Upper lobe of left lung (tissue), 6 donors: ENCODE measurements at regions not wholly inside any gene's neighbourhood (a gene's known extent, or its start where the extent isn't known, plus 50 kb on each side); places are given as distances from the start of the nearest gene placed in this dataset.
A peak's percentile ranks its signal among the peaks of the same experiment; 100 is the strongest.

ENCODE experiments used
- ATAC-seq, 2 donors: fragments of 200-7000 bp; cut with Tn5 transposase; one replicate each; pipeline ENCODE4 v1.9.1; 2022; ENCODE audit warnings: mild to moderate bottlenecking in 2 of 2, moderate library complexity in 2 of 2; ENCODE audit not compliant: low FRiP score in 2 of 2
- DNase-seq, 2 donors: peaks; one replicate each; pipeline ENCODE4 v3.0.0-alpha.2; 2019 to 2020
- H3K27ac ChIP-seq, 4 donors: fragments of 200-600 bp; sonication (generic); one replicate each; pipeline ENCODE4 v1.5.1; 2016 to 2019
- H3K27me3 ChIP-seq, 4 donors: fragments of 200-600 bp; sonication (generic); one replicate each; pipeline ENCODE4 v1.5.1; 2017 to 2019
- H3K36me3 ChIP-seq, 4 donors: fragments of 200-600 bp; sonication (generic); one replicate each; pipeline ENCODE4 v1.5.1; 2016 to 2019
- H3K4me1 ChIP-seq, 4 donors: fragments of 200-600 bp; sonication (generic); one replicate each; pipeline ENCODE4 v1.5.1; 2018 to 2019
- H3K4me3 ChIP-seq, 4 donors: fragments of 200-600 bp; sonication (generic); one replicate each; pipeline ENCODE4 v1.5.1; 2017 to 2019; ENCODE audit warnings: mild to moderate bottlenecking in 2 of 4, moderate library complexity in 1 of 4
- H3K9me3 ChIP-seq, 4 donors: fragments of 200-600 bp; sonication (generic); one replicate each; pipeline ENCODE4 v1.5.1; 2018 to 2019
- EP300 ChIP-seq, 4 donors: sonication (generic); formaldehyde crosslinking; IDR thresholded peaks; one replicate each; pipeline ENCODE4 v1.5.1; 2017; ENCODE audit warnings: antibody characterized with exemption in 4 of 4, control low read depth in 2 of 4
- POLR2A ChIP-seq, 4 donors: fragments of 450-650 bp; IDR thresholded peaks; one replicate each; pipeline ENCODE4 v1.5.1; 2016 to 2017; ENCODE audit warnings: antibody characterized with exemption in 4 of 4, mild to moderate bottlenecking in 2 of 4
- POLR2AphosphoS5 ChIP-seq, 2 donors: sonication (generic); formaldehyde crosslinking; IDR thresholded peaks; one replicate each; pipeline ENCODE4 v1.5.1; 2017; ENCODE audit warnings: antibody characterized with exemption in 2 of 2
- WGBS, 2 donors: methylation state at CpG; one replicate each; pipeline ENCODE4 v1.1.5; 2017 to 2018; 5-methylcytosine and 5-hydroxymethylcytosine counted together
- TF ChIP-seq, protein P1 (sequence below), 6 experiments: fragments of 450-650 bp in 4 of 6; fragments of 200-600 bp in 2 of 6; sonication (generic) in 2 of 6; IDR thresholded peaks; one replicate each; pipeline ENCODE4 v1.5.1; 2016 to 2019; ENCODE audit warnings: antibody characterized with exemption in 6 of 6
- donor health status: DM: no; HTN: no; CAD: no; lungs with moderate emphysema.
- donor health status: DM: no; HTN: yes; CAD: no; lungs with severe emphysema.

- Histone ChIP-seq H3K27ac (no peak overlapping the region), H3K4me1 (peaks cover 0 to 2% (median 0%) of the 10 kb centered on the region in 4 donors), H3K9me3 (no peaks in the 10 kb centered on the region), H3K27me3 (no peaks in the 10 kb centered on the region), H3K4me3 (no peak overlapping the region), H3K36me3 (no peaks in the 10 kb centered on the region)
- TF ChIP-seq EP300 (IDR thresholded peaks at IDR 0.05) (no peak), POLR2AphosphoS5 (IDR thresholded peaks at IDR 0.05) (no peak), POLR2A (IDR thresholded peaks at IDR 0.05) (no peak)
- TF ChIP-seq, protein P1, sequence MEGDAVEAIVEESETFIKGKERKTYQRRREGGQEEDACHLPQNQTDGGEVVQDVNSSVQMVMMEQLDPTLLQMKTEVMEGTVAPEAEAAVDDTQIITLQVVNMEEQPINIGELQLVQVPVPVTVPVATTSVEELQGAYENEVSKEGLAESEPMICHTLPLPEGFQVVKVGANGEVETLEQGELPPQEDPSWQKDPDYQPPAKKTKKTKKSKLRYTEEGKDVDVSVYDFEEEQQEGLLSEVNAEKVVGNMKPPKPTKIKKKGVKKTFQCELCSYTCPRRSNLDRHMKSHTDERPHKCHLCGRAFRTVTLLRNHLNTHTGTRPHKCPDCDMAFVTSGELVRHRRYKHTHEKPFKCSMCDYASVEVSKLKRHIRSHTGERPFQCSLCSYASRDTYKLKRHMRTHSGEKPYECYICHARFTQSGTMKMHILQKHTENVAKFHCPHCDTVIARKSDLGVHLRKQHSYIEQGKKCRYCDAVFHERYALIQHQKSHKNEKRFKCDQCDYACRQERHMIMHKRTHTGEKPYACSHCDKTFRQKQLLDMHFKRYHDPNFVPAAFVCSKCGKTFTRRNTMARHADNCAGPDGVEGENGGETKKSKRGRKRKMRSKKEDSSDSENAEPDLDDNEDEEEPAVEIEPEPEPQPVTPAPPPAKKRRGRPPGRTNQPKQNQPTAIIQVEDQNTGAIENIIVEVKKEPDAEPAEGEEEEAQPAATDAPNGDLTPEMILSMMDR (IDR thresholded peaks at IDR 0.05): no peak
- DNase-seq (no peak), ATAC-seq (no peak)
- 84 to 96% methylated on average over 2 of the region's 2 CpGs for WGBS, 2 donors
Measured at GRCh38 chr6:164087211-164087610, 672.7 kb downstream of the QKI start.

DNA sequence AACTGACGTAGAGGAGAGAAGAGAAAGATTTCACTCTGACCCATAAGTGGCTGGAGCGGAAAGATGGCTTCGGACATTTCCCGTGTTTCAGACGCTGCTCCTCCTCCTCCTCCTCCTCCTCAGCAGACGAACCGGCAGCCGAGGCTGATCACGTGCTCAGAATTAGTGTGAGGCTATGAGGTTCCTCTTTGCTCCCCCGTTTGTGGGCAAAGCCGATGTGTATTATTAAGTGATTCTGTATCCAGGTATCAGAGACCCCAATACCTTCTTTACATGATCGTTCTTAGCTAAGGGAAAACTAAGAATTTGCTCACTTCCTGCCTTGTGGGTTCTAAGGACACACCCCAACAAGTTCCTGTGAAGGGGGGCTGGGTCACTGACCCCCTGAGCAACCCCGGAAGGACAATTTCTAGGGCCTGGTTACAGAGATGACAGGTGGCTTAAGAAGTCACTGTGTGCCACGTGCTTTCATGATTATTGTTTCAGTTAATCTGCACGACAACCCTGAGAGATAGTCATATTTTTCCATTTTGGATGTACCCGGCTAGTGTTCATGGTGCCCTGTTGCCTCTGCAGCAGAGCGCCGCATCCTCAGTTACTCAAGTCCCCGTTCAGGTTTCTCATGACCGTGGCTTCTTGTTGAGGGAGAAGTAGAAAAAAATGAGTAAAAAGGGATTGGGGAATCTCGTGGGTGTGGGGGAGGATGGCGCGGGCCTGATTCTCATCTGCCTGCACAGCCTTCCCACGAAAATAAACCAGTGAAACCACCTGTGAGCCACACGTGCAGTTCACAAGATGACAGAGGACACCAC is 671.8 kb downstream of the QKI start:
- H3K27ac ChIP-seq: peak overlapping the region in 1 of 4 donors; percentile 44
- ATAC-seq: peak in 1 of 2 donors; percentile 23
- no peaks in the 10 kb centered on the region for H3K9me3 ChIP-seq
- H3K36me3 ChIP-seq: no peaks in the 10 kb centered on the region
- DNase-seq: no peak
- TF ChIP-seq POLR2A (IDR thresholded peaks at IDR 0.05) (no peak), POLR2AphosphoS5 (IDR thresholded peaks at IDR 0.05) (no peak), EP300 (IDR thresholded peaks at IDR 0.05) (no peak)
- TF ChIP-seq, protein P1 (IDR thresholded peaks at IDR 0.05): no peak
- H3K4me1 ChIP-seq: peaks cover 0 to 2% (median 0%) of the 10 kb centered on the region in 4 donors
- no peak overlapping the region for H3K4me3 ChIP-seq
- H3K27me3 ChIP-seq: no peaks in the 10 kb centered on the region
- WGBS, 2 donors: 67 to 83% methylated on average over 25 of the region's 25 CpGs

DNA sequence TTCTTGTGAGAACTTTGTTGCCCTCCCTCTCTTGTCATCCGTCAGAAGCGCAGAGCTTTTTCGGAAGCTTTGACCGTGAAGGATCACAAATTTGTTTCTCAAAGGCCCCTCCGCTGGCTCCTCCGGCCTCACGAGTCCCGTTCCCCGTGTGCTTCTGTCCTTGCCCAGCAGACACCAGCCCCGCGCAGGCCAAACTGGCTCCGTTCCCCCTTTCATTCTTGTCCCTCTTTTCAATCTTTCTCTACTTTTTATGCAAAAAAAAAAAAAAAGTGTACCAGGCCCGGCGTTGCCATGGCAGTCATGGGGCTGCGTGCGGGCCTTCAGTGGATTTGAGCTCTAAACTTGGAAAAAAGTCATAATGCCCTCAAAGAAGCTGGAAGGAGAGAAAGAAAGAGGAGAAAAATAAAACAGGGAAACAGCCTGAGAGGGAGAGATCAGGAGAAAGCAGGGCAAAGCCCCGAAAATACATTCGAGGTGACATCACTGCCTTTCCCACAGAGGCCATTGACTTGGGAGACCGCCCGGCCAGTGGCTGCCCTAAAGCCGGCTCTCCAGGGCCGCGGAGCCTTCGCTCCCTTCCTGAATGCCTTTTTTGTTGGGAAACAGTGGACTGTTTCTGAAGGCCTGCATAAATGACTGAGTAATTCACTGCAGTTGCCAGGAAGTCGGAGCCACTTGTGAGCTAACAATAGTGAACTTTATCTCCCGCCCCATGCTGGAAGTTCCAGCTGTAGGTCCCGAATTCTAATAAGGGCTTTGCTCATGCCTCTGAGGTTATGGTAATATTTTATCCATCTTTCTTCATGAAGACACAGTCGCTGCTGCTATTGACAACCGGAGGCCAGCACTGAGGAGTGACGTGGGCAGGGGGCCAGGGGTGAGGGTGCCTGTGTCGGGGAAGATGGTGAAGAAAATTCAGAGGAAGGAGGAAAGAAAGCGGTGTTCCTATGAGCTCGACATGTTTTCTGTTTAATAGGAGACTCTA is 670.9 kb downstream of the QKI start:
- ATAC-seq (peak in 1 of 2 donors; percentile 94), DNase-seq (peak in 1 of 2 donors; percentile 59)
- Histone ChIP-seq H3K36me3 (no peaks in the 10 kb centered on the region), H3K27me3 (no peaks in the 10 kb centered on the region), H3K4me3 (no peak overlapping the region), H3K27ac (peak overlapping the region in 2 of 4 donors; percentile 16 to 44), H3K9me3 (no peaks in the 10 kb centered on the region), H3K4me1 (peaks cover 0 to 2% (median 0%) of the 10 kb centered on the region in 4 donors)
- TF ChIP-seq POLR2AphosphoS5 (IDR thresholded peaks at IDR 0.05) (no peak), EP300 (IDR thresholded peaks at IDR 0.05) (no peak), POLR2A (IDR thresholded peaks at IDR 0.05) (no peak)
- TF ChIP-seq, protein P1 (IDR thresholded peaks at IDR 0.05): no peak
- WGBS, 2 donors: 75 to 78% methylated on average over 33 of the region's 33 CpGs

GRCh38 chr6:164079275-164079600 is 664.7 kb downstream of the QKI start:
- peak in 1 of 2 donors; percentile 30 for ATAC-seq
- 96 to 100% methylated on average over 5 to 6 of the region's 6 CpGs for WGBS, 2 donors
- Histone ChIP-seq H3K27me3 (no peaks in the 10 kb centered on the region), H3K36me3 (no peaks in the 10 kb centered on the region), H3K27ac (no peak overlapping the region), H3K4me3 (no peak overlapping the region), H3K9me3 (no peaks in the 10 kb centered on the region), H3K4me1 (no peaks in the 10 kb centered on the region)
- peak in 1 of 2 donors; percentile 32 for DNase-seq
- no peak for TF ChIP-seq POLR2AphosphoS5 (IDR thresholded peaks at IDR 0.05)
- TF ChIP-seq, protein P1 (IDR thresholded peaks at IDR 0.05): no peak
- no peak for TF ChIP-seq EP300 (IDR thresholded peaks at IDR 0.05)
- TF ChIP-seq POLR2A (IDR thresholded peaks at IDR 0.05): no peak
